Ishikawa (cell line): ENCODE measurements at regions not wholly inside any gene's neighbourhood (a gene's known extent, or its start where the extent isn't known, plus 50 kb on each side); places are given as distances from the start of the nearest gene placed in this dataset.

Source experiments
- EP300 ChIP-seq: IDR thresholded peaks from 2 replicates; pipeline ENCODE4 v1.6.1; 2012; ENCODE audit warnings: borderline replicate concordance
- TAF1 ChIP-seq: IDR thresholded peaks from 2 replicates; pipeline ENCODE4 v1.6.1; 2012; ENCODE audit warnings: low read depth, mild to moderate bottlenecking
- ZBTB7A ChIP-seq: IDR thresholded peaks from 2 replicates; pipeline ENCODE4 v1.6.1; 2012; ENCODE audit warnings: low read depth
- TF ChIP-seq, protein P1 (sequence below): IDR thresholded peaks from 2 replicates; pipeline ENCODE4 v1.6.1; 2012; ENCODE audit warnings: low read depth, mild to moderate bottlenecking

DNA sequence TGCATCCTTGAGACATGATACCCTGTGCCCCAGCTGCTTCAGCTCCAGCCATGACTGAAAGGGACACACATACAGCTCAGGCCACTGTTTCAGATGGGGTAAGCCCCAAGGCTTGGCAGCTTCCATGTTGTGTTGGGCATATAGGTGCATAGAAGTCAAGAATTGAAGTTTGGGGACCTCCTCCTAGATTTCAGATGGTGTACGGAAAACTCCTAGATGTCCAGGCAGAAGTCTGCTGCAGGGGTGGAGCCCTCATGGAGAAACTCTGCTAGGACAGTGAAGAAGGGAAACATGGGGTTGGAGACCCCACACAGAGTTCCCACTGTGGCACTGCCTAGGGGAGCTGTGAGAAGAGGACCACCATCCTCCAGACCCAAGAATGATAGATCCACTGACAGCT lies 1379.0 kb upstream of the MAP3K7 start:
- TF ChIP-seq ZBTB7A: no peak
- TF ChIP-seq EP300: no peak
- TF ChIP-seq, protein P1, sequence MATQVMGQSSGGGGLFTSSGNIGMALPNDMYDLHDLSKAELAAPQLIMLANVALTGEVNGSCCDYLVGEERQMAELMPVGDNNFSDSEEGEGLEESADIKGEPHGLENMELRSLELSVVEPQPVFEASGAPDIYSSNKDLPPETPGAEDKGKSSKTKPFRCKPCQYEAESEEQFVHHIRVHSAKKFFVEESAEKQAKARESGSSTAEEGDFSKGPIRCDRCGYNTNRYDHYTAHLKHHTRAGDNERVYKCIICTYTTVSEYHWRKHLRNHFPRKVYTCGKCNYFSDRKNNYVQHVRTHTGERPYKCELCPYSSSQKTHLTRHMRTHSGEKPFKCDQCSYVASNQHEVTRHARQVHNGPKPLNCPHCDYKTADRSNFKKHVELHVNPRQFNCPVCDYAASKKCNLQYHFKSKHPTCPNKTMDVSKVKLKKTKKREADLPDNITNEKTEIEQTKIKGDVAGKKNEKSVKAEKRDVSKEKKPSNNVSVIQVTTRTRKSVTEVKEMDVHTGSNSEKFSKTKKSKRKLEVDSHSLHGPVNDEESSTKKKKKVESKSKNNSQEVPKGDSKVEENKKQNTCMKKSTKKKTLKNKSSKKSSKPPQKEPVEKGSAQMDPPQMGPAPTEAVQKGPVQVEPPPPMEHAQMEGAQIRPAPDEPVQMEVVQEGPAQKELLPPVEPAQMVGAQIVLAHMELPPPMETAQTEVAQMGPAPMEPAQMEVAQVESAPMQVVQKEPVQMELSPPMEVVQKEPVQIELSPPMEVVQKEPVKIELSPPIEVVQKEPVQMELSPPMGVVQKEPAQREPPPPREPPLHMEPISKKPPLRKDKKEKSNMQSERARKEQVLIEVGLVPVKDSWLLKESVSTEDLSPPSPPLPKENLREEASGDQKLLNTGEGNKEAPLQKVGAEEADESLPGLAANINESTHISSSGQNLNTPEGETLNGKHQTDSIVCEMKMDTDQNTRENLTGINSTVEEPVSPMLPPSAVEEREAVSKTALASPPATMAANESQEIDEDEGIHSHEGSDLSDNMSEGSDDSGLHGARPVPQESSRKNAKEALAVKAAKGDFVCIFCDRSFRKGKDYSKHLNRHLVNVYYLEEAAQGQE: no peak
- no peak for TF ChIP-seq TAF1
